OCI-LY7 (cell line): ENCODE measurements at regions not wholly inside any gene's neighbourhood (a gene's known extent, or its start where the extent isn't known, plus 50 kb on each side); places are given as distances from the start of the nearest gene placed in this dataset.

ENCODE experiments used
- BruUV-seq: library from RNA; stranded (reverse); fragments of 400-500 nt; replicated peaks from 2 replicates; lab custom pipeline; 2021; lab: Mats Ljungman, UMichigan
- CTCF ChIA-PET: fragments of 300-600 bp; sonication (Branson Sonifier 250); formaldehyde crosslinking; loops from one replicate; lab custom pipeline; 2022; ENCODE audit warnings: antibody characterized with exemption; ENCODE audit not compliant: unreplicated experiment; lab: Charles Lee
- POLR2A ChIA-PET: fragments of 300-600 bp; sonication (Branson Sonifier 250); formaldehyde crosslinking; loops from one replicate; lab custom pipeline; 2022; ENCODE audit warnings: antibody characterized with exemption; lab: Charles Lee
- DNase-seq: peaks from one replicate; pipeline ENCODE4 v3.0.0-alpha.2; 2015; ENCODE audit warnings: low spot score
- H2AFZ ChIP-seq: fragments of 200-600 bp; sonication (generic), shearing (Covaris generic); 2 replicates; pipeline ENCODE4 v1.6.1; 2014; ENCODE audit warnings: mild to moderate bottlenecking, antibody characterized with exemption, low read length, moderate library complexity
- H3K27ac ChIP-seq: fragments of 200-600 bp; sonication (generic); 2 replicates; pipeline ENCODE4 v1.5.1; 2014; ENCODE audit warnings: mixed run types, low read depth, mild to moderate bottlenecking, moderate library complexity, low read length, inconsistent platforms; ENCODE audit not compliant: poor library complexity, severe bottlenecking
- H3K36me3 ChIP-seq: fragments of 200-600 bp; sonication (generic); 2 replicates; pipeline ENCODE4 v1.6.1; 2014; ENCODE audit warnings: mild to moderate bottlenecking, antibody characterized with exemption, low read length, moderate library complexity, mixed read lengths; ENCODE audit not compliant: insufficient read depth
- H3K4me1 ChIP-seq: fragments of 200-600 bp; sonication (generic); 2 replicates; pipeline ENCODE4 v1.5.1; 2014; ENCODE audit warnings: mild to moderate bottlenecking, low read length; ENCODE audit not compliant: insufficient read depth, poor library complexity, severe bottlenecking
- H3K4me2 ChIP-seq: fragments of 200-600 bp; sonication (generic); 2 replicates; pipeline ENCODE4 v1.6.1; 2014; ENCODE audit warnings: mild to moderate bottlenecking, low read length
- H3K4me3 ChIP-seq: fragments of 200-600 bp; sonication (generic); 2 replicates; pipeline ENCODE4 v1.5.1; 2014; ENCODE audit warnings: mild to moderate bottlenecking, low read depth, low read length; ENCODE audit not compliant: poor library complexity, severe bottlenecking
- H3K79me2 ChIP-seq: fragments of 200-600 bp; sonication (generic); 2 replicates; pipeline ENCODE4 v1.6.1; 2016; ENCODE audit warnings: low read depth, mild to moderate bottlenecking, low read length, moderate library complexity, mixed read lengths; ENCODE audit not compliant: insufficient read depth
- H3K9me2 ChIP-seq: fragments of 200-600 bp; sonication (generic); 2 replicates; pipeline ENCODE4 v1.6.1; 2016; ENCODE audit warnings: mild to moderate bottlenecking, low read length, mixed read lengths; ENCODE audit not compliant: insufficient read depth
- H3K9me3 ChIP-seq: fragments of 200-600 bp; sonication (generic); 2 replicates; pipeline ENCODE4 v1.6.1; 2014; ENCODE audit warnings: mild to moderate bottlenecking, mixed run types, low read length, mixed read lengths
- H4K20me1 ChIP-seq: fragments of 200-600 bp; sonication (generic); 2 replicates; pipeline ENCODE4 v1.6.1; 2014; ENCODE audit warnings: mild to moderate bottlenecking, antibody characterized with exemption, low read length, moderate library complexity, mixed read lengths; ENCODE audit not compliant: insufficient read depth
- EZH2phosphoT487 ChIP-seq: fragments of 200-600 bp; sonication (generic); IDR thresholded peaks from 2 replicates; pipeline ENCODE4 v1.6.1; 2018; ENCODE audit warnings: low read depth, borderline replicate concordance, mild to moderate bottlenecking, mixed run types, antibody characterized with exemption, low read length, moderate library complexity, mixed read lengths
- intact Hi-C: fragments of 100-400 bp; cut with micrococcal nuclease; formaldehyde crosslinking; loops from one replicate; pipeline ENCODE4 v1.10.0; 2022; ENCODE audit not compliant: unreplicated experiment
- TF ChIP-seq, protein P1 (sequence below): fragments of 200-600 bp; sonication (generic); conservative IDR thresholded peaks from 2 replicates; pipeline ENCODE4 v1.5.1; 2014; ENCODE audit warnings: mild to moderate bottlenecking, antibody characterized with exemption, low read length, moderate library complexity, mixed read lengths

DNA sequence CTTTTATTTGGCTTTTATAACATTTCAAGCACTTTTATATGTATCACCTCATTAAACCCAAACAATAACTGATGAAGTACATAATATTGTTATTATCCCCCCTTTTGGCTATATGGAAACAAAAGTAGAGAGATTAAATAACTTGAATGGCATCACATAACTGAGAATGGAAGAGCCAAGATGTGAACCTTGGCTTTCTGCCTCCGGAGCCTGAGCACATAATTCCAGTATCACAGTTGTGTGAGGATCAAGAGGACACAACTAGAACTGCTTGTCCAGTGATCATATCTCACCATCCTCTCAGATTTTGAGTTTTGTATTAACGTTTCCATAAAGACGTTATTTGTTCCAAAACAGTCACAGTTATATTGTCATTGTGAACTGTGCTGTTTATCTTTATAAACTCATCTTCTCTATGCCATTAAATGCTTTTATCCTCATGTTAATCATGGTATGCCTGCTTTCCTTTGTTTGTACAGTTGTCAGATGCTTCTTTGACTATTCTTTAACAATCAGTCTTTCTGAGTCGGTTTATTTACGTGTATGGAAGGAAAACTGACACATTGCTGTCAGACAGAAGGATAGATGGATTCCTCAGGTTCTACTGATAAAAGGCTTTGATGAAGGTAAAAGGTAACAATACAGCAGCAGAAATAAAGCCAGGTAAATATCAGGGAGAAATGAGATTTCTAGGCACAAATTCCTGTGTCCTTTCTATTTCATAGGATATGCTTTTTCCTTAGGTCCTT is 92.0 kb upstream of the FAM13C start:
- no peak overlapping the region for H3K4me3 ChIP-seq
- H3K79me2 ChIP-seq, result no peaks in the 10 kb centered on the region
- POLR2A ChIA-PET, result no interaction called here
- H2AFZ ChIP-seq, result no peak overlapping the region
- H3K9me3 ChIP-seq, result no peaks in the 10 kb centered on the region
- no TSS peak for BruUV-seq
- H3K4me2 ChIP-seq, result no peak overlapping the region
- no peak overlapping the region for H3K27ac ChIP-seq
- no peaks in the 10 kb centered on the region for H3K36me3 ChIP-seq
- no peaks in the 10 kb centered on the region for H3K9me2 ChIP-seq
- TF ChIP-seq, protein P1, sequence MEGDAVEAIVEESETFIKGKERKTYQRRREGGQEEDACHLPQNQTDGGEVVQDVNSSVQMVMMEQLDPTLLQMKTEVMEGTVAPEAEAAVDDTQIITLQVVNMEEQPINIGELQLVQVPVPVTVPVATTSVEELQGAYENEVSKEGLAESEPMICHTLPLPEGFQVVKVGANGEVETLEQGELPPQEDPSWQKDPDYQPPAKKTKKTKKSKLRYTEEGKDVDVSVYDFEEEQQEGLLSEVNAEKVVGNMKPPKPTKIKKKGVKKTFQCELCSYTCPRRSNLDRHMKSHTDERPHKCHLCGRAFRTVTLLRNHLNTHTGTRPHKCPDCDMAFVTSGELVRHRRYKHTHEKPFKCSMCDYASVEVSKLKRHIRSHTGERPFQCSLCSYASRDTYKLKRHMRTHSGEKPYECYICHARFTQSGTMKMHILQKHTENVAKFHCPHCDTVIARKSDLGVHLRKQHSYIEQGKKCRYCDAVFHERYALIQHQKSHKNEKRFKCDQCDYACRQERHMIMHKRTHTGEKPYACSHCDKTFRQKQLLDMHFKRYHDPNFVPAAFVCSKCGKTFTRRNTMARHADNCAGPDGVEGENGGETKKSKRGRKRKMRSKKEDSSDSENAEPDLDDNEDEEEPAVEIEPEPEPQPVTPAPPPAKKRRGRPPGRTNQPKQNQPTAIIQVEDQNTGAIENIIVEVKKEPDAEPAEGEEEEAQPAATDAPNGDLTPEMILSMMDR, result no peak
- TF ChIP-seq EZH2phosphoT487, result no peak
- intact Hi-C loops, result no loop called here
- no peak for DNase-seq
- H4K20me1 ChIP-seq, result no peaks in the 10 kb centered on the region
- CTCF ChIA-PET, result no interaction called here
- H3K4me1 ChIP-seq, result no peaks in the 10 kb centered on the region

DNA sequence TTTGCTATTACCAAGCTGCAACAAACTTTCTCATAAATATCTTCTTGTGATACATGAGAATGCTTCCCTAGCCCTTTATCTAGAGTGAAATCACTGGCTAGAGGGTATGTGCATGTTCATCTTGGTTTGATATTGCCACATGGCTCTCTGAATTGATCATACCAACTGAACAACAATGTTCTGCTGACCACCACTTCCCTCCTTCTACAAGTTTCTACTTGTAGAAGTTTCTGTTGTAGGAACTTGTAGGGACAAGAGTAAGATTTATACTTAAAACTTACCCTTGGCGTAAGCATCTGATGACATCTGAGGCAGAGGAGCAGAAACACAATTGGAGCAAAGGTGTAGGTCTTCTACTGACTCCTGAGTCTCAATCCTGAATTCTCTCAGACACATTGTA is 86.3 kb upstream of the FAM13C start:
- H3K4me3 ChIP-seq, result no peak overlapping the region
- no peaks in the 10 kb centered on the region for H3K79me2 ChIP-seq
- no peaks in the 10 kb centered on the region for H3K4me1 ChIP-seq
- intact Hi-C loops, result no loop called here
- ChIA-PET CTCF (no interaction called here), POLR2A (no interaction called here)
- no peaks in the 10 kb centered on the region for H3K36me3 ChIP-seq
- no peak overlapping the region for H3K4me2 ChIP-seq
- H3K27ac ChIP-seq, result no peak overlapping the region
- BruUV-seq, result no TSS peak
- H4K20me1 ChIP-seq, result no peaks in the 10 kb centered on the region
- no peak for DNase-seq
- no peaks in the 10 kb centered on the region for H3K9me3 ChIP-seq
- no peaks in the 10 kb centered on the region for H3K9me2 ChIP-seq
- no peak overlapping the region for H2AFZ ChIP-seq
- TF ChIP-seq, protein P1, result no peak
- no peak for TF ChIP-seq EZH2phosphoT487

DNA sequence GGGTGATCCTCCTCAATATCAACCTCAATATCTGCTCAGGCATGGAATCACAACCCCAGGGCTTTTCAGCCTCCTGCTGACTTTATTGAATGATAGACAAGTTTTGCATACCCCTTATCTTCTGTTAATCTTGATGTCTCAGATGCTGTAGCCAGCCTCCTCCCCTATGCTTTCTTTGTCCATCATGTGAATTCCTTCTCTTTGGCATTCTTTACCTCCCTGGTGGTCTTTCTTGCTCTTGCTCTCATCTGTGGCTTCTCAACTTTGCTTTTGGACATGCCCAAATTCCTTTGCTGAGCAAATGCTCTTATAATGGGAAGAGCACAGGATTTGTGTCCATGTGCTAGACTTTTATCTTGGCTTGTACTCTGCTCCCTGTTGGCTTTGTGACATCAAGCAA is 73.4 kb upstream of the FAM13C start:
- no peak overlapping the region for H3K4me3 ChIP-seq
- no peaks in the 10 kb centered on the region for H3K9me3 ChIP-seq
- no peaks in the 10 kb centered on the region for H3K36me3 ChIP-seq
- no peaks in the 10 kb centered on the region for H3K9me2 ChIP-seq
- no peak for TF ChIP-seq EZH2phosphoT487
- TF ChIP-seq, protein P1, result no peak
- intact Hi-C loops, result no loop called here
- ChIA-PET CTCF (no interaction called here), POLR2A (interaction anchor here (0.5 kb wide), 1 partner anchor 927 kb away, joined by 3 read pairs; no protein-coding TSS in a partner anchor)
- H3K79me2 ChIP-seq, result no peaks in the 10 kb centered on the region
- H3K4me2 ChIP-seq, result no peak overlapping the region
- no TSS peak for BruUV-seq
- no peaks in the 10 kb centered on the region for H3K4me1 ChIP-seq
- H2AFZ ChIP-seq, result no peak overlapping the region
- no peak for DNase-seq
- no peaks in the 10 kb centered on the region for H4K20me1 ChIP-seq
- no peak overlapping the region for H3K27ac ChIP-seq
